B cell (primary cell): ENCODE measurements at regions not wholly inside any gene's neighbourhood (a gene's known extent, or its start where the extent isn't known, plus 50 kb on each side); places are given as distances from the start of the nearest gene placed in this dataset.

Experiments
- CTCF ChIP-seq: fragments of 200-600 bp; IDR thresholded peaks from one replicate; pipeline ENCODE4 v1.8.0; 2022; ENCODE audit warnings: antibody characterized with exemption, mild to moderate bottlenecking
- EZH2 ChIP-seq: IDR thresholded peaks from 2 replicates; pipeline ENCODE4 v1.6.1; 2012; ENCODE audit warnings: borderline replicate concordance, low read depth, mild to moderate bottlenecking, moderate library complexity, low read length; ENCODE audit not compliant: insufficient read depth, poor library complexity, severe bottlenecking

DNA sequence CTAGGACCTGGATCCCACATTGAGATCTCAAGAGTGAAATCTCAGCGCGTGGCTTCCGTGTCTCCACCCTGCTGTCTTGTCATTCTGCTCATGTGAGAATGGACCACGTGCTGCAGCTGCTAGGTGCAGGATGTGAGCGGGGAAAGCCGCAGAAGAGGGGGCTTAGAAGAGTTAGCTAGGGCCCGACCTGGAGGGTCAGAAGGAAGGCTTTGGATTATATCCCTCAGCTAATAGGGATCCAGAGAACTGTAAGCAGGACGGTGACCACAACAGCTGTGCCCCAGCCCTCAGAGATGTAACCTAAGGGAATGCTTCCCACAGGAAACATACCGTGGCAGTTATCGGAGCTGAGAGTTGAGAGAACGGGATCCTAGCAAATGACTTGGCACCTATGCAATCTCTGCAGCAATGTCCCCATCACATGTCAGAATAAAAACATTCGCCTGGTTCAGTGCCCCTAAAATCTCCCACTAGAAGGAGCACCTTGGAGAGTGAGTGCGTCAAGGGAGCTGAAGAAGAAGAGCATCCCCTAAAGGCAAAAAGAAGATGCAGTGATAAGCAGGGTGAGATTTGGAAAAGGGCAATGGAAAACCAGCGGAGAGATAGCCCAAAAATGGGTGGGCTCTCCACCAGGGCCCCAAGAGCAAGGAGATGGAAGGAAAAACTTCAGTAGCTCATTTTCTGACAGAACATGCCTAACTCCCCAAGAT lies 76.9 kb upstream of the ST8SIA2 start:
- TF ChIP-seq CTCF (no peak), EZH2 (no peak)
